Activated CD8-positive, alpha-beta memory T cell treated with anti-CD3 and anti-CD28 coated beads for 4 hours (primary cell): ENCODE measurements at regions not wholly inside any gene's neighbourhood (a gene's known extent, or its start where the extent isn't known, plus 50 kb on each side); places are given as distances from the start of the nearest gene placed in this dataset.
"Not testable (repeated sequence)": the region's sequence is repeated elsewhere in the genome, so short reads cannot be mapped to it uniquely, and the experiment has no call there.

Experiments used
- DNase-seq, 2 donors: peaks; one replicate each; pipeline ENCODE4 v3.0.0-alpha.2; 2020; ENCODE audit warnings: low read depth in 2 of 2

DNA sequence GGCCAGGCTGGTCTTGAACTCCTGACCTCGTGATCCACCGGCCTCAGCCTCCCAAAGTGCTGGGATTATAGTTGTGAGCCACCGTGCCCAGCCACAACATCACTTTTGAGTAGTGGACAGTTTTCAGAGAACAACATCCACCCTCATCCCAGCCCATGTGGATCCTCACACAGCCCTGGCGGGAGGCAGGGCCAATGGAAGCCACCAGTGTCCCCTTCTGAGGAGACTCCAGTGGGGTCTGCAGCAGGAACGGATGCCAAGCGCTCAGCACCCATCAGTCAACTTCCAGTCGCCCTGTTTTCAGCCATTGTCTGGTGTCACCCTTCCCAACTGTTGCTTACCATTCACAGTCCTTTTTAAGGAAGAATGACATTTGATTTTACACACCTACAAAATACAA lies 302.5 kb downstream of the BCL2L11 start:
- not testable (repeated sequence) for DNase-seq

DNA sequence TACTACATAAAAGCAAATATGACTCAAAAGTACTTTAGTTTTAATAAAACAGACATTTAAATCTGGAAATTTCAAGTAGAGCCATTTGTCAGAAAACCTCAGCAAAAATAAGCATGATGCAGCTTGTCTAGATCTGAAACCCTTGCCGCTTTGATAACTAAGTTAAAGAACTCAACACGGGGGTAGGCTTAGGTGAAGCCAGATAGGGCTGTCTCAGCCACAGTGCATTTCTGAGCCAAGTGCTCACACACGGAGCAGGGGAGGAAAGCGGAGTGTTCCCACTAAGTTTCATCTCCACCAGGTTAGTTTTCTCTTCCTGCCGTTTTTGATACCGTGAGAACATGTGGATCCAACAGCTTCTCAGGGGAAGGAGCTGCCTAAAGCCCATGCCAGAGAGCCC lies 303.5 kb downstream of the BCL2L11 start:
- DNase-seq: not testable (repeated sequence)

DNA sequence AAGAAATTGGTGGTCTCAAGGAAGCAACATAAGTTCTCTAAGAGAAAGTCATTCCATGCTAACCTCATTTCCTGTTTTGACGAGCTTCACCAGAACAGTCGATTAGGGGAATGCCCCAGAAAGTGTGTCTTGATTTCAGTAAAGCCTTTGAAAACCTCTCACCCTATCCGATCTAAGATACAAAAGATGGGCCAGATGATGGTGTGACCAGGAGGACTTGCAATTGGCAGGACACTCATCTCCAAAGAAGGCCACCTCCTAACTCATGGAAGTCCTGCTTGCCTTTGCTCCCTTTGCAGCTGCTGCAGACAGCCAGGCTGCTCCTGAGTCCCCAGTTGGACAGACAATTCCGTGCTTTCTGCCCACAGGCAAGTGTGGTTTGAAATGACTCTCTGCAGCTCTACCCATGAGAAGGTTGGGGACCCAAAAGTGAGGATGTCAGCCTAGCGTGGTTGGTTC lies 304.2 kb downstream of the BCL2L11 start:
- not testable (repeated sequence) for DNase-seq

DNA sequence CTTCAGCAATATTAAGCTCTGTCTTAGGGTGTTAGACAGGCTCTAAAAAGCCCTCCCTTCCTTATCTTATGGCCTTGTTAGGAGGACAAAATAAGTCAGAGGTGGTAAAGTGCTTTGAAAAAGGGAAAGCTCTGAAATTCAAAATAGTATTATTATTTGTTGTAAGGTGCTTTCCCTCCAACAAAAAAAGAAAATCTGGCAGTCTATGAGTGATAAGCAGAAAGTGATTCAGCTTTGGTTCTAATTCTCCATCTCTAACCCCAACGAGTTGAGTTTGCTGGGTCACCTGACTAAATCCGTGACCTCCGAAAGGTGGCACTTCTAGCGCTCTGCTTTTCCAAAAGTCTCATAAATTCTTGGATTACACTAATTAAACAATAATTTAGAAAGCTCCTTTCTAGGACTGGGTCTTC lies 305.1 kb downstream of the BCL2L11 start:
- DNase-seq: not testable (repeated sequence)

DNA sequence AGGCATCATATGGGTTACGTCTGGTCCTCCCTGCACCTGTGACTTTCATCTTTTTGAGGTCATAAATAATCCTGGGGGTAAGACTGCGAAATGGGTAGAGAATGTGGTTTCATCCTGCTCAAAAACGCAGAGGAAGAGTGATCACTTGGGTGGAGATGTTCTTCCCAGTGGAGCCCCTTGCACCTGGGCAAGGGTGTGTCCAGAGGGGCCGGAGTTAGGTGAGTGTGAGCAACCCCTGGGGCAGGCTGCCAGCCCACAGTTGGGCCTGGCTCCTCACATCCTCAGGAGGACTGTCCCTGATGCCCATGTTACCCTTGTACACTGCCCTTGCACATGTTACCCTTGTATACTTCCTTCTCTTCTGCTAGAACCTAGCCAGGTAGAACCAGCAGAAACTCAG lies 306.6 kb downstream of the BCL2L11 start:
- DNase-seq: not testable (repeated sequence)

DNA sequence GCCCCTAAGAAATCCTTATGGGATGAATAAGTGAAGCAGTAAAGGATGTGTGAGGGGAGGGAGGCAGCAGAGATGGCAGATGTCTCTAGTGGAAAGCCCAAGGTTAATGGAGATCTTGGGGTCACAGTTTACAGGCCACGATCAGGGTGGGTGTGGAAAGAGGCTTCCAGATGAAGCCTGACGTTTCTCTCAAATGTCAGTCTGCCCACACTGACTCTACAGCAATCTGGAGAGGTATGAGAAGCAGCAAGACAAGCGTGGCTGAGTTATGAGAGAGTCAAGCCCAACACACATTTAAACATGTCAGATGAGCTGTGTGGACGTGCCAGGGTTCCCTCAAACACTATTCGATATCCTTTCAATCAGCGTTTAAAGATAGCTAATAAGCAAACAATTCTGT lies 308.2 kb downstream of the BCL2L11 start:
- not testable (repeated sequence) for DNase-seq

DNA sequence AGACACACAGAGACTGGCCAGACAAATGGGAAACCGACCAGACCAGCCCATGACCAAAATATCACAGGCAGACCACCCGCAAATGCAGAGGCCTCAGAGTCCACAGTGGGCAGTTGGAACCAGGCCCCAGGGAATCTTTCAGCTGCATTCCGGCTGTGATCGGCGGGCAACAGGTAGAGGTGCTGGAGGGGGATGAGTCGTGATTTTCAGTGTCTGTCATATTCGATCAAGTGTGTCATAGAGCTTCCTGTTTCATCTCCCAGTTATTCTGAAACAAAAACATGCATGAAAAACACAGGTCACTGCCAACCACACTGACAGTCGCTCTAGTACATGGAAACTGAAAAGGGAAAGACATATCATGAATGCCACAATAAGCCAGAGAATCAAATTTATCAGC lies 308.6 kb downstream of the BCL2L11 start:
- DNase-seq: not testable (repeated sequence)

DNA sequence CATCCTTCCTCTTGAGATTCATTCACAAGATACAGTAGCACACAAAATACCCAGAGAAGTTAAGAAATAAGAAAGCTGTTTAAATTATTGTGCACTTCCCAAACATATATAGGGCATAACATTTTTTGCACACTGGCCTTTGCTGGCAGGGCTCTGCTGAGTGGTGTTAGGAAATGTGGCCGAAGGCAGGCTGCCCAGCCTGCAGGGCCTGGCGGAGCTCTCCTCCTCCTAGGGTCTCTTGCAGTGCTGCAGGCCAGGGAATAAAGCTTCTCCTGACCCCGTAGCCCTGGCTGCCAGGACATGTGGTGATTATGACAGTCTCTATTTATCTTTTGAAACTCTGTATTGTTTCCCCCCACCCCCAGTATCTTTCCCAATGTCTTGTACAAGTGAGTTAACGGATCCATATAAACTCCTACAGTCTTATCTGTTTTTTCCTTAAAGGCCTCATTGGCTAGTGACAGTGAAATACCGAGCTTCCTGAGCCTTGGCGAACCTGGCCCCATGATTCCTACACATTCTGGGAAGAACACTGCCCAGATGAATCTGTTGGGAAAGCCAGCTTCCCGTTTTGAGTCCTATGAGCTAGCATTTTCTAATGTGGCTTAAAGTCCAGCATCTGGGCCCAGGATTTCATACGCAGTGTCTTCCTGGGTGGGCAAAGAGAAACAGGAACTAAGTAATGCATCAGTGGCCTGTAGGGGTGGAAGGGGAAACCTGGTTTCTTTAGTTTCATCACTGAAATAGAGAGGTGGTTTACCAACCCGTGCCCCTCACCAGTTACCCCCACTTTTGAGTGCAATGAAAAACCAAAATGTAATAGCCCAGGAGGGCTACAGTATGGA lies 310.3 kb downstream of the BCL2L11 start:
- DNase-seq: not testable (repeated sequence)

DNA sequence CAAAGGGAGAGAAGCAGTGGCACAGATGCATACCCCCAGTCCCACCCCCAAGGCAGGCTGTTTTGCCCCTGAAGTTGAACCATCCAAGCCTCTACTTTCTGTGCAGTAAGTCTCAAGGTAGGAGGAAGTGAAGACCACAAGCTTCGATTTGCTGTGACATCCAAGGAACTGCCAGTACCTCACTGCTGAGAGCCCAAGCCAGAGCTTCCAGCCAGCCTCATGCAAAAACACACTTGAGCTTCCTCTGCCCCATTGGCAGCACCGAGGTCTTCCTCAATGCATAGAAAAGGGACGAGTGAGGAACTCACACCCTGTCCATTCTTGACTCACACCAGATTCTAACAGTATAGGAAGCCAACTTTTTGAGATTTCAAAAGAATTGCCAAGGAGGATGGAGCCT lies 311.7 kb downstream of the BCL2L11 start:
- not testable (repeated sequence) for DNase-seq

DNA sequence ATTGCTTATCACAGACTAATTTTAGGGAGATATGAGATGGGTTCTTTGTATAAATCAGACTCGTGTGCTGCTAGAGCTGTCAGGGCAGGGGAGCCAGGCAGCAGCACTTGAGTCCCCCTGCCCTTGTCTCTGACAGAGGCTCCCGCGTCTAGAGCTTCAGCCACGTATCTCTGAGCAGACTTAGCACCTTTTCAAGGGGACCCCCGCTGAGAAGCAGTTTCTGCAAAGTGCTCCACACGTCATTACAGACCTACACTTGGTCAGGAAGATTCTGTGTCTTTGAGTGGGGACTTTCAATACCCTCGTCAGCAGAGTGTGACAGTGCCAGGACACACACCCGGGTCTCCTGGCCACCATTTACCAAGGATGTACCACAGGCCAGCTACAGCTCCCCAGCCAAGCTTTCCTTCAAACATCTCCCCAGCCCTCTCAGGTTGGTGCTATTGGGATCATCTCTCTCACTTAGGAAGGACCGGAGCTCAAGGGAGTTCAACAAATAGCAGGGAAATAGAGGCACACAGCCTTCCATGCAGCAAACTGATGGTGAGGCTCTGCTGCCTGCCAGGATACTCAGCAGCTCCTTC lies 312.3 kb downstream of the BCL2L11 start:
- not testable (repeated sequence) for DNase-seq

DNA sequence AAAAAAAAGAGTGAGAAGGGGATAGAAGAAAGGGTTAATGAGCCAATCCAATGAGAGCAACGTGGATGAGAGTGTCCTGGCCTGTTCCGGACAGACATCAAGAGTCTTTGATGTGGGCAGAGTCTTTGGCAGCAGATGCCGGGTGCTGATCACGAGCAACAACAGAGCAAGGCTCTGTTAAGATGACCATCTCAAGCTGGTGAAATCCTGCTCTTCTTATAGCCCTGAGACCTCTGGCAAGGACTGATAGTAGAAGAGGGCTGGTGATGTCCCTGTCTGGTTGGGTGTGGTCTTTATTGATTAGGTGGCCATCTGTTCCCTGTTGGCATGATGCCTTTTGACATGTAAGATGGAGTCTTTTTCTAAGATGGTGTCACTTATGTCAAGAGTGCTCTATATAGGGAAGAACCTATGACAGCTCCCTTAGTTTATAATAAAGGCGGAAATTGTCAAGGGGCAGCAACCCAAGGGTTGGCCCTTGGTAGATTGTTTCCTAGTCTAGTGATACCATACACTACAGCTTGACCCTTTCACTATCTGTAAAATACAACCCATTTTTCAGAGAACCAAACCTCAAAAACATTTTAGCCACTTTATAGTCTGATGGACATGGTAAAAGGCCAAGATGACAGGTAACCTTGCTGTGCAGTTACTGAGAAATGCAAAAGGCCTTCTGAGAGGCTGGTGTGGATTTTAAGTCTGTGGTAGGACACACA lies 313.3 kb downstream of the BCL2L11 start:
- DNase-seq: not testable (repeated sequence)

DNA sequence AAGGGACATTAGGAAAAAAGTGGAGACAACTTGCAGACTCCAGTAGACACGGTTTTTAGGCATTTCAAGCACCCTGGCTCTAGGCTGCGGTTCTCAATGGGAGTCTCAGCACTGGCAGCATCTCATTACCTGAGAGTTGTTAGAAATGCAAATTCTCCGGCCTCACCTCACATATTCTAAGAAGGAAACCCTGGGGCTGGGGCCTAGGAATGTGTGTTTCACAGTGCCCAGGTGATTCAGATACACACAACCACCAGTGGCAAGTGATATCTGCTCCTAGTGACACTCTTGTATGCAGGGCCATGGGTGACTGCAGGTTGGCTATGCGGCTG lies 313.9 kb downstream of the BCL2L11 start:
- DNase-seq: not testable (repeated sequence)

DNA sequence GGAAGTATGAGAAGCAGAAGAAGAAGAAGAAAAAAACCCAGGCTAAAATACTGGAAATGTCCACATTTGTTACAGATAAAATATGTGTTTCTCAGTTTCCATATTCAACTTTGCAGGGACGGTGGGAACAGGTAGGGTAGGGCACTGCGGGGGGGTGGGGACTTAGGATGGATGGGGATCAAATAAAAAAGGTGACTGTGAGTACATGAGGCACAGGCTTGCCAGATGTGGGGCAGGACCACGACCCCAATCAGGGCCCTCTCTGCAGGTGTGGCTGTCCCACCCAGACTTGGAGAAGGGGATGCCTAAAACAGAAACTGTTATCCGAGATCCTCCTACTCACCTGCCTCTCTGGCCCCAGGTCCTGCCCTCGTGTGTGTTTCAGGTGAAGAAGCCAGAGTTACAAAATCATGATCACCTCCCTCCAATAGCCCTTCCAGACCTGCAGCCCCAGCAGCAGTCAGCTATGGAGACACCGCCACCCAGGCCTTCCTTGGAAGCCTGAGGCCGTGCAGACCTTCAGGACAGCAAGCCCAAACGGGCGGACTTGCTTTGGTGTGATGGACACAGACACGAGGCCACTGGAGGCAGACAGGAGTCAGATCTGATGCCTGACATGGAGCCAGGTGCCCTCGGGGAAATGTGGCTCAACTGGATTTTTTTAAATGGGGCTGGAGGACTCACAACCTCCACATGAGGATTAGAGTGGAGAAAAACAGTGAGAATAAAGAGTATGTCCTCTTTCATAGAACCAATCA lies 315.0 kb downstream of the BCL2L11 start:
- DNase-seq: not testable (repeated sequence)

DNA sequence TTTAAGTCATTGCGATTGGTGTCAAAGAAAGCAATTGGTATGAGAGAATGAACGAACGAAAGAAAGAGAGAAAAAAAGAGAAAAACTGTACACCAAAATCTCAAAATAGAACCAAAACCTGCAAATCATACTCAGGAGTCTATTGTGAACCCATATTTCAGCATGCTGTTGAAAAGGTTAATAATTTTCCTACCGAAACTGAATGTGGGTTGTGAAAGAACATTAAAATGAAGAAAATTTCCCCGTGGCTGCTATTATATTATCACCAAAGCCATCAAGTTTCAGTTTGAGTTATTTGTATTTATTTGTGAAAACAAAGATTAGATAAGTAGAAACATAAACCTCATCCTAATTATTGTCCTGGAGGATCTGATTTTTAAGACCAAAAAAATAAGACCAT lies 315.7 kb downstream of the BCL2L11 start:
- DNase-seq: not testable (repeated sequence)

DNA sequence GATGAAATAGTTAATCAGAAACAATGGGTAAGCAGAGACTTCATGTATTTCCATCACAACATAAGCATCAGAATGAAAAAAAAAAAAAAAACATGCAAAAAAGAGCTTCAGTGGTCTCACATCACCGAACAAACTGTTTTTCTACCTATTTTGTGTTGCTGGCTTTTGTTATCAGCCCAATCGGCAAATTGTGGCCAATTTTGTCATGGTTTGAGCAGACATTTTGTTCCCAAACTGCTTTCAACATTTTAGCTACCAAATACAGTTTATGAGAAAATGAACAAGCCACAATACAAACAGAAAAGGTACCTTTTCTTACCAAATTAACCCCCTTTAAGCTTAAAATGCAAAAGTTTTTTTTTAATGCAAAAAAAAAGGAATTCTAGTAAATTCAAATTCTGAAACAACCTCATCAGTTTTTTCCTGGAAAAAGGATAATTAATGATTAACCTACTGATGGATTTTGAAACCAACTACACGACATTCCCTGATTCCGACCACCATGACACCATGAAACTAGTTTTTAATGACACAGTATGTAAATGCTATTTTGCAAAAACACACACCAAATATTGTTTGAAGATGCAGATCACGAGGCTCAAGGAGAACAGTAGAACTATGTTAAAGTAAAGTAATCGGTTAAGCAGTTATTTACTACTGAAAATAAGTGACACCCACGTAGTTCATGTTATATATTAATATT lies 316.7 kb downstream of the BCL2L11 start:
- DNase-seq: not testable (repeated sequence)

DNA sequence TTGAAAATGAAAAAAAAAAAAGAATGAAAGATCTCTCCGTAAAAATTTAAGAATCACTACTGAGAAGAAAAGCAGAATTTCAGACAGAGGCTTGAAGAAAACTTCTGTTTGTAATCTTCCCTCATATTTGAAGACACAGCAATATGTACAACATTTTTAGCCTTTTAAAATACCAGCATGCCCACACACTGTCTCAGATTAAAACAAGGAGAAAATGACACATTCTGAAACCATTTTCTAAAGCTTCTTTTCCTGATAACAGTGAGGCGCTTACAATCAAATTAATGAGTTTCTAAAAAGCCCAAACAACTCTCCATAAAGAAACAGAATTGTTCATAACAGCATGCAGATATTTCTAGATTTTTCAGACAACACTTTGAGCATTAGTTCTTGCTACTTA lies 317.4 kb downstream of the BCL2L11 start:
- DNase-seq: not testable (repeated sequence)

DNA sequence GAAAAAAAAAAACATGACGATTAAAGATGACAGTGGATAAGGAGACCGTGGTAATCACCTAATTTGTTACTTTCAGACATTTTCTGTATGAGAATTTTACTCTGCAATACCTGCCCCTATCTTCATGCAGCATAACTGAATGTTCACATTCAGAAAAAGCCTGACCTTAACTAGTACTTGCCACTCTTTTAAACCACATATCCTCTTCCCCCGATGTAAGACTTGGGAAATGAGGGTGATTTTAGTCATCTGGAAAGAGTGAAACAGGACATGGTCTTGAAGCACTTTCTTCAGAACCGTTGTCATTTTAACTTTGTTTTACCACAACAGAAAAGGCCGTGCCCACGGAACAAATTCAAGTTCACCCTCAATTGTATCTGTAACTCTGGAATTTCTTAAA lies 318.5 kb downstream of the BCL2L11 start:
- DNase-seq: not testable (repeated sequence)

DNA sequence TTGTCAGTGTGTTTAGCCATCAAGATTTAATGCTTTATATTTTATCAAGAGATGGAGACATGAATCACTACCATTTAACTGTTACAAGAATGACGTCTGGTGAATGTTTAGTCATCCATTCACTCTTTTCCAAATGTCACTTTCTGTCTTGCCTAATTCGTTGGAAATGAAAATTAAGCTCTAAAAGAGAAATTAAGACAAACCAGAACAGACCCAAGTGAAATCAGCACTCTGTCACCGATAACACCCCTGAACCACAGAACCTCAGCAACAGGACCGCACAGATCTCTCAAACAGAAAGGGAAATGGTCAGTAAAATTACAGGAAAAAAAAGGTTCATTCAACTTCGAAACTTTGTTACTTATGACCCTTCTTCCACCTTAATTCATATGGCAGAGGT lies 320.9 kb downstream of the BCL2L11 start:
- DNase-seq: not testable (repeated sequence)

DNA sequence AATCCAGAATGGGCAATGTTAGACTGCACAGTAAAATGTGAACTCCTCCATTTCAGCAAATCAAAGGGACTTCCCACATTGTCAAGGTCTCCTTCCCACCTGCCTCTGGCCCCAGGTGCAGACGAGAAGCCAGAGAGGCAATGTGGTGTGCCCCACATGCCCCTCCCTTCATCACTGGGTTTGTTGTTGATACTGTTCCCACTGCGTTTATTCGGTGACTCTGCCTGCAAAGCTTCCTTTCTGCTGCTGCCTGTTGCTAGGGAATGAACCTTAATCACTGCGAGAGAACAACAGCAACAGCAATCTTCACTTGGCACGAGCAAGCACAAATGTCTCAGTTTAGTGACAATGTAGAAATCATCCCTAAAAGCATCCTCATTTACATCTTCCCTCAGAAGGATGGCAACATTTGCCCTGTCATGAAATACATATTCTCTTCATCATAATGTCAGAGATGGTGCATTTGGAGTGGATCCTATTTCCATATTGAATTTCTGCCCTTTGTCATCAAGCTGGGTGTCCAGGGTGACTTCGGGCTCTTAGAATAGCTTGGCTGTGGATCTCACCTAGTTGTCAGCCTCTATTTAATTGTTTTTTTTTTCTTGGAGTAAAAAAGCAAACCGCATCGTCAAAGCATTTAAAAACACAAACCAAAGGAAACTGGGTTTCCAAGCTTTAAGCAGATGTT lies 322.2 kb downstream of the BCL2L11 start:
- DNase-seq: not testable (repeated sequence)

DNA sequence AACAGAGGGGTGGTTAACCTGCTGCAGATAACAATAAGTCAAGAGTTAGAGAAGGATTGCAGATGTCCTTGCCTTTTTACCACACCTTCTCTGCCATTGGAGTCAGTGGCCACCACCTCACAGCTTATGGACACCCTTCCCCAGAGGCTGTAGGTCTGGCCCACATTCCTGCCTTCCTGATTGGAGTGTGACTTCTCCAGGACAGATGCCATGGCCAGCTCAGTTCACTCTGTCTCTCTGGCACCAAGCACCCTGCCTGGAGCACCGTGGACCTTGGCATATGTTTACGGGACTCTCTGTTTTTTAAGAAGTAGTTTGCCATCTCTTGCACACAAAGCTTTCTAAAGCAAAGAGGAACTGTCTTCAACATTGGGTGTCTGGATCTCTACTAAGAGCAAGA lies 323.8 kb downstream of the BCL2L11 start:
- not testable (repeated sequence) for DNase-seq
